ENCODE measurements at regions not wholly inside any gene's neighbourhood (a gene's known extent, or its start where the extent isn't known, plus 50 kb on each side); places are given as distances from the start of the nearest gene placed in this dataset.
"Not testable (repeated sequence)": the region's sequence is repeated elsewhere in the genome, so short reads cannot be mapped to it uniquely, and the experiment has no call there.

GRCh38 chr14:45939572-45939971, 686.6 kb upstream of the MIS18BP1 start:
- CTCF ChIA-PET = no interaction called here
- Mint-ChIP-seq H3K4me3 (ENCODE audit: low read depth, unreplicated experiment) (no peak overlapping the region), H3K36me3 (ENCODE audit: insufficient read depth, unreplicated experiment) (no peaks in the 10 kb centered on the region), H3K4me1 (ENCODE audit: low read depth, unreplicated experiment) (no peaks in the 10 kb centered on the region), H3K27ac (ENCODE audit: unreplicated experiment) (no peak overlapping the region), H3K9me3 (ENCODE audit: low read depth, unreplicated experiment) (peaks cover 10% of the 10 kb centered on the region), H3K27me3 (ENCODE audit: unreplicated experiment) (no peaks in the 10 kb centered on the region)
- no peak for TF ChIP-seq CTCF (IDR thresholded peaks at IDR 0.05; ENCODE audit: unreplicated experiment)
- no TSS peak for BruUV-seq (replicated peaks)
- no peak for DNase-seq
- intact Hi-C loops (cut with micrococcal nuclease; ENCODE audit: unreplicated experiment) = no loop called here

- H3K27me3 Mint-ChIP-seq (ENCODE audit: unreplicated experiment); BruUV-seq (replicated peaks); H3K4me1 Mint-ChIP-seq (ENCODE audit: low read depth, unreplicated experiment); CTCF ChIA-PET; intact Hi-C loops (cut with micrococcal nuclease; ENCODE audit: unreplicated experiment); DNase-seq; H3K9me3 Mint-ChIP-seq (ENCODE audit: low read depth, unreplicated experiment); H3K36me3 Mint-ChIP-seq (ENCODE audit: insufficient read depth, unreplicated experiment); H3K4me3 Mint-ChIP-seq (ENCODE audit: low read depth, unreplicated experiment); H3K27ac Mint-ChIP-seq (ENCODE audit: unreplicated experiment): not testable (repeated sequence)
These were observed 667.0 kb upstream of the MIS18BP1 start for GRCh38 chr14:45919995-45920394.

GRCh38 chr14:45916340-45916953, 663.4 kb upstream of the MIS18BP1 start:
- no peak overlapping the region for H3K27ac Mint-ChIP-seq (ENCODE audit: unreplicated experiment)
- H3K9me3 Mint-ChIP-seq (ENCODE audit: low read depth, unreplicated experiment) = peaks cover 8% of the 10 kb centered on the region
- no peak for DNase-seq
- no peak overlapping the region for H3K4me3 Mint-ChIP-seq (ENCODE audit: low read depth, unreplicated experiment)
- H3K36me3 Mint-ChIP-seq (ENCODE audit: insufficient read depth, unreplicated experiment) = no peaks in the 10 kb centered on the region
- CTCF ChIA-PET = no interaction called here
- no peak for TF ChIP-seq CTCF (IDR thresholded peaks at IDR 0.05; ENCODE audit: unreplicated experiment)
- no peaks in the 10 kb centered on the region for H3K4me1 Mint-ChIP-seq (ENCODE audit: low read depth, unreplicated experiment)
- no peaks in the 10 kb centered on the region for H3K27me3 Mint-ChIP-seq (ENCODE audit: unreplicated experiment)
- intact Hi-C loops (cut with micrococcal nuclease; ENCODE audit: unreplicated experiment) = no loop called here
- BruUV-seq (replicated peaks) = no TSS peak

GRCh38 chr14:45907782-45908181, 654.8 kb upstream of the MIS18BP1 start:
- H3K4me3 Mint-ChIP-seq (ENCODE audit: low read depth, unreplicated experiment) = no peak overlapping the region
- H3K4me1 Mint-ChIP-seq (ENCODE audit: low read depth, unreplicated experiment) = no peaks in the 10 kb centered on the region
- H3K9me3 Mint-ChIP-seq (ENCODE audit: low read depth, unreplicated experiment) = no peaks in the 10 kb centered on the region
- no peak for DNase-seq
- no peaks in the 10 kb centered on the region for H3K27me3 Mint-ChIP-seq (ENCODE audit: unreplicated experiment)
- H3K36me3 Mint-ChIP-seq (ENCODE audit: insufficient read depth, unreplicated experiment) = no peaks in the 10 kb centered on the region
- no peak for TF ChIP-seq CTCF (IDR thresholded peaks at IDR 0.05; ENCODE audit: unreplicated experiment)
- intact Hi-C loops (cut with micrococcal nuclease; ENCODE audit: unreplicated experiment) = no loop called here
- no TSS peak for BruUV-seq (replicated peaks)
- H3K27ac Mint-ChIP-seq (ENCODE audit: unreplicated experiment) = no peak overlapping the region
- CTCF ChIA-PET = no interaction called here

- H3K4me3 Mint-ChIP-seq (ENCODE audit: low read depth, unreplicated experiment) = no peak overlapping the region
- H3K27ac Mint-ChIP-seq (ENCODE audit: unreplicated experiment) = no peak overlapping the region
- no peaks in the 10 kb centered on the region for H3K36me3 Mint-ChIP-seq (ENCODE audit: insufficient read depth, unreplicated experiment)
- BruUV-seq (replicated peaks) = no TSS peak
- H3K9me3 Mint-ChIP-seq (ENCODE audit: low read depth, unreplicated experiment) = no peaks in the 10 kb centered on the region
- TF ChIP-seq CTCF (IDR thresholded peaks at IDR 0.05; ENCODE audit: unreplicated experiment) = no peak
- H3K4me1 Mint-ChIP-seq (ENCODE audit: low read depth, unreplicated experiment) = no peaks in the 10 kb centered on the region
- CTCF ChIA-PET = no interaction called here
- DNase-seq = no peak
- no peaks in the 10 kb centered on the region for H3K27me3 Mint-ChIP-seq (ENCODE audit: unreplicated experiment)
- intact Hi-C loops (cut with micrococcal nuclease; ENCODE audit: unreplicated experiment) = no loop called here
These were observed 653.3 kb upstream of the MIS18BP1 start for GRCh38 chr14:45906257-45906656.

Measured in Calu3 (cell line).